PC-9 (cell line): ENCODE measurements at regions not wholly inside any gene's neighbourhood (a gene's known extent, or its start where the extent isn't known, plus 50 kb on each side); places are given as distances from the start of the nearest gene placed in this dataset.

Experiments used
- BruUV-seq: library from RNA; stranded (reverse); fragments of 400-500 nt; replicated peaks from 2 replicates; lab custom pipeline; 2021; lab: Mats Ljungman, UMichigan
- CTCF ChIA-PET: fragments of 300-600 bp; sonication (Branson Sonifier 250); formaldehyde crosslinking; loops from one replicate; lab custom pipeline; 2022; ENCODE audit warnings: antibody characterized with exemption; lab: Charles Lee
- POLR2A ChIA-PET: fragments of 300-600 bp; sonication (Branson Sonifier 250); formaldehyde crosslinking; loops from one replicate; lab custom pipeline; 2022; ENCODE audit warnings: antibody characterized with exemption; ENCODE audit not compliant: unreplicated experiment; lab: Charles Lee
- DNase-seq, 2 experiments: peaks; one replicate each; pipeline versions ENCODE4 v3.0.0 to v3.0.0-alpha.2; 2015 to 2022; ENCODE audit warnings: mixed read lengths in 1 of 2
- H2AFZ ChIP-seq: fragments of 200-600 bp; sonication (generic); 2 replicates; pipeline ENCODE4 v1.8.1; 2017; ENCODE audit warnings: antibody characterized with exemption
- H3F3A ChIP-seq: fragments of 200-600 bp; sonication (generic); 2 replicates; pipeline ENCODE4 v1.8.1; 2017; ENCODE audit warnings: antibody characterized with exemption, mild to moderate bottlenecking, low read depth; ENCODE audit not compliant: insufficient read depth
- H3K27ac ChIP-seq: fragments of 200-600 bp; sonication (generic); 2 replicates; pipeline ENCODE4 v1.6.1; 2016; ENCODE audit warnings: mixed run types
- H3K27me3 ChIP-seq: fragments of 200-600 bp; sonication (generic); 2 replicates; pipeline ENCODE4 v1.6.1; 2016; ENCODE audit warnings: low read depth, mixed run types; ENCODE audit not compliant: insufficient read depth
- H3K36me3 ChIP-seq: fragments of 200-600 bp; sonication (generic); 2 replicates; pipeline ENCODE4 v1.6.1; 2016; ENCODE audit warnings: low read depth, mixed run types
- H3K4me1 ChIP-seq: fragments of 200-600 bp; sonication (generic); replicated peaks from 2 replicates; pipeline ENCODE4 v1.6.1; 2016; ENCODE audit warnings: mixed run types; ENCODE audit not compliant: insufficient read depth
- H3K4me2 ChIP-seq: fragments of 200-600 bp; sonication (generic); 2 replicates; pipeline ENCODE4 v1.6.1; 2017; ENCODE audit warnings: mixed run types
- H3K4me3 ChIP-seq: fragments of 200-600 bp; sonication (generic); 2 replicates; pipeline ENCODE4 v1.6.1; 2016; ENCODE audit warnings: mixed run types
- H3K79me2 ChIP-seq: fragments of 200-600 bp; sonication (generic); 2 replicates; pipeline ENCODE4 v1.6.1; 2017; ENCODE audit warnings: low read depth, mixed run types
- H3K9me2 ChIP-seq: fragments of 200-600 bp; sonication (generic); 2 replicates; pipeline ENCODE4 v1.8.1; 2017; ENCODE audit warnings: mild to moderate bottlenecking; ENCODE audit not compliant: insufficient read depth
- H3K9me3 ChIP-seq: fragments of 200-600 bp; sonication (generic); 2 replicates; pipeline ENCODE4 v1.8.1; 2016; ENCODE audit warnings: low read depth; ENCODE audit not compliant: insufficient read depth
- H4K20me1 ChIP-seq: fragments of 200-600 bp; sonication (generic); 2 replicates; pipeline ENCODE4 v1.8.1; 2017; ENCODE audit not compliant: insufficient read depth
- EZH2 ChIP-seq: fragments of 200-600 bp; sonication (generic); IDR thresholded peaks from 2 replicates; pipeline ENCODE4 v1.8.0; 2017; ENCODE audit warnings: antibody characterized with exemption, low read depth
- intact Hi-C: fragments of 100-400 bp; cut with micrococcal nuclease; formaldehyde crosslinking; loops from one replicate; pipeline ENCODE4 v1.10.0; 2022; ENCODE audit not compliant: unreplicated experiment
- TF ChIP-seq, protein P1 (sequence below): fragments of 200-600 bp; sonication (generic); conservative IDR thresholded peaks from 2 replicates; pipeline ENCODE4 v1.6.1; 2017; ENCODE audit warnings: mixed run types, antibody characterized with exemption, mild to moderate bottlenecking, moderate library complexity

- no peak overlapping the region for H3K27ac ChIP-seq
- H3K4me1 ChIP-seq: no peaks in the 10 kb centered on the region
- no peaks in the 10 kb centered on the region for H3K9me2 ChIP-seq
- ChIA-PET CTCF (no interaction called here), POLR2A (no interaction called here)
- DNase-seq: no peak
- H4K20me1 ChIP-seq: no peaks in the 10 kb centered on the region
- no peaks in the 10 kb centered on the region for H3K27me3 ChIP-seq
- BruUV-seq: no TSS peak
- intact Hi-C loops: no loop called here
- H3K79me2 ChIP-seq: no peaks in the 10 kb centered on the region
- TF ChIP-seq EZH2: no peak
- TF ChIP-seq, protein P1, sequence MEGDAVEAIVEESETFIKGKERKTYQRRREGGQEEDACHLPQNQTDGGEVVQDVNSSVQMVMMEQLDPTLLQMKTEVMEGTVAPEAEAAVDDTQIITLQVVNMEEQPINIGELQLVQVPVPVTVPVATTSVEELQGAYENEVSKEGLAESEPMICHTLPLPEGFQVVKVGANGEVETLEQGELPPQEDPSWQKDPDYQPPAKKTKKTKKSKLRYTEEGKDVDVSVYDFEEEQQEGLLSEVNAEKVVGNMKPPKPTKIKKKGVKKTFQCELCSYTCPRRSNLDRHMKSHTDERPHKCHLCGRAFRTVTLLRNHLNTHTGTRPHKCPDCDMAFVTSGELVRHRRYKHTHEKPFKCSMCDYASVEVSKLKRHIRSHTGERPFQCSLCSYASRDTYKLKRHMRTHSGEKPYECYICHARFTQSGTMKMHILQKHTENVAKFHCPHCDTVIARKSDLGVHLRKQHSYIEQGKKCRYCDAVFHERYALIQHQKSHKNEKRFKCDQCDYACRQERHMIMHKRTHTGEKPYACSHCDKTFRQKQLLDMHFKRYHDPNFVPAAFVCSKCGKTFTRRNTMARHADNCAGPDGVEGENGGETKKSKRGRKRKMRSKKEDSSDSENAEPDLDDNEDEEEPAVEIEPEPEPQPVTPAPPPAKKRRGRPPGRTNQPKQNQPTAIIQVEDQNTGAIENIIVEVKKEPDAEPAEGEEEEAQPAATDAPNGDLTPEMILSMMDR: no peak
- no peak overlapping the region for H3K4me2 ChIP-seq
- no peaks in the 10 kb centered on the region for H3K36me3 ChIP-seq
- H3K9me3 ChIP-seq: no peaks in the 10 kb centered on the region
- no peaks in the 10 kb centered on the region for H3F3A ChIP-seq
- no peak overlapping the region for H2AFZ ChIP-seq
- H3K4me3 ChIP-seq: no peak overlapping the region
Observed at GRCh38 chr10:64067859-64068258, 546.7 kb downstream of the REEP3 start.

DNA sequence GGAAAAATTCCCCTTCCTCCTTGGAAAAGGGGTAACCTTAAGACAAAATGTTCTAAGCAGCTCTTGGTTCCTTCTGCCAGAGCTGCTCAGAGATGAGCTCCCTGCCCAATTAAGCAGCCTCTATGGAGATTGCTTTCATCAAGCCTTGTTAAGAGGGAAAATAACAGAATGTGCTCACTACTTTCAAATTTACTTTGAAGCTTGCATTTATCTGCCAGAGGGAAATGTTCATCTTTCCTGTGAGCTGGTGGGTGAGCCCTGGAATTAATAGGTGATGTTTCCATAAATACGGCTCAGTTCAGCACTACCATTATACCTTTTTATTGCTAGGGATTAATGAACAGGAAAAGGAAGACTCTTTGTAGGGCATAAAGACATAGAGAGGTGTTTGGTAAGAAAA is 549.0 kb downstream of the REEP3 start:
- Histone ChIP-seq H2AFZ (no peak overlapping the region), H3F3A (no peaks in the 10 kb centered on the region), H3K36me3 (no peaks in the 10 kb centered on the region), H3K27me3 (no peaks in the 10 kb centered on the region), H3K4me3 (no peak overlapping the region), H3K4me1 (no peaks in the 10 kb centered on the region), H3K79me2 (no peaks in the 10 kb centered on the region), H3K9me3 (no peaks in the 10 kb centered on the region), H3K27ac (no peak overlapping the region), H3K4me2 (no peak overlapping the region), H4K20me1 (no peaks in the 10 kb centered on the region), H3K9me2 (no peaks in the 10 kb centered on the region)
- DNase-seq: no peak
- BruUV-seq: no TSS peak
- POLR2A ChIA-PET: no interaction called here
- CTCF ChIA-PET: no interaction called here
- intact Hi-C loops: no loop called here
- TF ChIP-seq EZH2: no peak
- TF ChIP-seq, protein P1: no peak

- H3K4me3 ChIP-seq: no peak overlapping the region
- no peaks in the 10 kb centered on the region for H3K36me3 ChIP-seq
- H3F3A ChIP-seq: no peaks in the 10 kb centered on the region
- ChIA-PET CTCF (no interaction called here), POLR2A (no interaction called here)
- no peaks in the 10 kb centered on the region for H3K27me3 ChIP-seq
- H3K9me3 ChIP-seq: no peaks in the 10 kb centered on the region
- intact Hi-C loops: no loop called here
- H4K20me1 ChIP-seq: no peaks in the 10 kb centered on the region
- H3K4me2 ChIP-seq: no peak overlapping the region
- H3K4me1 ChIP-seq: no peaks in the 10 kb centered on the region
- BruUV-seq: no TSS peak
- TF ChIP-seq, protein P1: no peak
- TF ChIP-seq EZH2: no peak
- no peak overlapping the region for H3K27ac ChIP-seq
- no peak overlapping the region for H2AFZ ChIP-seq
- no peak for DNase-seq
- H3K9me2 ChIP-seq: no peaks in the 10 kb centered on the region
- no peaks in the 10 kb centered on the region for H3K79me2 ChIP-seq
Observed at GRCh38 chr10:64071218-64071617, 550.0 kb downstream of the REEP3 start.
